Keratinocyte (primary cell): ENCODE measurements at regions not wholly inside any gene's neighbourhood (a gene's known extent, or its start where the extent isn't known, plus 50 kb on each side); places are given as distances from the start of the nearest gene placed in this dataset.

ENCODE experiments used
- CTCF ChIP-seq, 3 experiments: IDR thresholded peaks in 1 of 3; conservative IDR thresholded peaks in 1 of 3; optimal IDR thresholded peaks in 1 of 3; 2 replicates in 2 of 3; 3 replicates in 1 of 3; pipeline versions ENCODE3 to v1.5.1; 2011; ENCODE audit warnings: low read length in 3 of 3, mild to moderate bottlenecking in 3 of 3, moderate library complexity in 2 of 3, control low read depth in 1 of 3, inconsistent platforms in 1 of 3; ENCODE audit not compliant: insufficient read depth in 2 of 3; ENCODE audit errors: extremely low read depth in 1 of 3
- EZH2 ChIP-seq: IDR thresholded peaks from one replicate; pipeline ENCODE4 v1.6.1; 2012; ENCODE audit warnings: inconsistent platforms, mild to moderate bottlenecking, low read length, moderate library complexity

GRCh38 chr17:20781260-20781659 is 201.7 kb downstream of the CDRT15L2 start:
- TF ChIP-seq EZH2: no peak
- TF ChIP-seq CTCF (optimal IDR thresholded peaks at IDR 0.05 in 1 of 3, IDR thresholded peaks at IDR 0.05 in 1 of 3, conservative IDR thresholded peaks at IDR 0.05 in 1 of 3; ENCODE audit: extremely low read depth in 1 of 3, insufficient read depth in 2 of 3, low read length in 3 of 3): no peak
